Embryonic facial prominence (tissue), 1 donor: ENCODE measurements at regions not wholly inside any gene's neighbourhood (a gene's known extent, or its start where the extent isn't known, plus 50 kb on each side); places are given as distances from the start of the nearest gene placed in this dataset.

Experiments
- DNase-seq: peaks from one replicate; pipeline ENCODE4 v3.0.0-alpha.2; 2016; ENCODE audit errors: extremely low spot score

DNA sequence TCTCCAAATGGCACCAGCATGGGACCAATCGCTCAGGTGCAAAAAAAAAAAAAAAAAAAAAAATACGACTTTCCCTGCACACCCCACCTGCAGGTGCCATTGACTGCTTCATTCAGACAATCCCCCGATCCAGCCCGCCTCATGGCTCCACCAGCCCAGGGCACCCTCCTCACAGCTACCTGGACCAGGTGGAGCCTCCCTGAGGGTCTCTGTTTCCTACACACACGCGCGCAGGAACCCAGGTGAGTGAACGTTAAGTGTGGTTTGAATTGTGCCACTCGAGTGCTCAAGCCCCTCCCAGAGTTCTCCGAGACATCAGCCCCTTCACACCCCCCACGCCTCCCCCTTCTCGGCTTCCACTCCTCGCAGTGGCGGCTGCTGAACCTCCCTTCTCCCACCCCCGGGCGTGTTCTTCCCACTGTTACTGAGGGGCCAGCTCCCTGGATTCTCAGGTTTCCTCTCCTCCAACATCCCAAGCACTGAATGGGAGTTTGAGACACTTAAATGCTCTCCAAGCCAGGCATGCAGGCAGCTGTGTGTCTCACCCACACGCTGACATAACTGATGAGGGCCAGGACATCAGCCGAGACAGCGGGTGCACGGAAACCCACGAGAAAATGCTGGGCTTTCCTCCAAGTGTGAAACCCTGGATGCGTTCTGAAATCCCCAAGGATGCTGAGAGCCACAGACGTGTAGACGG, 88.8 kb upstream of the SNTG2 start:
- no peak for DNase-seq

DNA sequence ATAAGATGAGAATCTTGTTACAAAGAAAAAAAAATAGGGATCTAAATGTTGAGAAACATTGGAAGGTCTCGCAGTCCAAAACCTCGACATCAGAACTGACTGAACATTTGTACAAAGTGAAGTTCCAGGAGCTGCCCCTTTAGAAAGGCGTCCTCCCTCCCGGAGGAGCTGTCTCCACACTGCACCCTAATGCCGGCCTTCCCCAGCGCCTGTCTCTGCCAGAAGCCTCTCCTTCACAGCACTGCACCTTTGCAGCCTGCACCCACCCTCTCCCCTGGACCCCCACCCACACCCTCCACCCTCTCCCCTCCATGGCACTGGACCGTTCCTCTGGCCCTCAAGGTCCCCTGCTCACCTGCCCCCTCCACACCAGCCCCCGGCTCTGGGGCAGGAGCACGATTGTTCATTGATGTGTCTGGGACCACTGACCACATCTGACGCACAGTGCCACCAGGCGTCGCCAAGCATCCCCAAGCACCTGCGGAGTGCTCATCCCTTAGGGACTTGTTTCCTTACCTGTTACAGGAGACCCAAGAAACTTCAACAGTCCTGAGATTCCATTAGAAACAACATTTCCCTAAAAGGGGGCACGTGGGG, 90.3 kb upstream of the SNTG2 start:
- no peak for DNase-seq

DNA sequence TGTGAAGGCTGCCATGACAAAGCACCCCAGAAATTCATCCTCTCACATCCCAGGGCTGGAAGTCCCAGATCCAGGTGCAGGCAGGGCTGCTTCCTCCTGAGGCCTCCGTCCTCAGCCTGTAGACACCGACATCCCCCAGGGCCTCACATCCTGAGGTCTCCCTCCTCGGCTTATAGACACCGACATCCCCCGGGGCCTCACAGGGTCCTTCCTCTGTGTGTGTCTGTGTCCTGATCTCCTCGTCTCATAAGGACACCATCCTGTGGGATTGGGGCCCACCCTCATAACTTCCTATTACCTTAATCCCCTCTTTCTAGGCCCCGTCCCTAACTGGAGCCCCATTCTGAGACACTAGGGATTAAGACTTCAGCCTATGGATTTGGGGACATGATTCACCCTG, 92.0 kb upstream of the SNTG2 start:
- no peak for DNase-seq

DNA sequence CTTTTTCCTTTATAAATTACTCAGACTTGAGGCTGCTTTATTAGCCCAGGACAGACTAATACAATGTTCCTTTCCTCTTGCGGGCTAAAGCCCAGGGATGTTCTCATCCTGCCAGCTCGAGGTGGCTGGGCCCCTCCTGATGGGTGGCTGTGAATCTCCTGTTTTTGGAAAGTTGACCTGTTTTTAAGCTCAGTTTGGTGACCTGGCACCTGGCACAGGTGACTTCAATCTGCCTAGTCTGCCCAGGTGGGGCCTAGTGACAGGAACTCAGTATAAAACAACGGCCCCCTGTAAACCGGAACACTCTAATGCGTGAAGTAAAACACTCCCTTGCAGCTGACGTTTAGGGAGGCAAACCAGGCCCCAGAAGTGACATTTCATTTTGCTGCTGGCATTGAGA, 92.7 kb upstream of the SNTG2 start:
- DNase-seq: no peak

DNA sequence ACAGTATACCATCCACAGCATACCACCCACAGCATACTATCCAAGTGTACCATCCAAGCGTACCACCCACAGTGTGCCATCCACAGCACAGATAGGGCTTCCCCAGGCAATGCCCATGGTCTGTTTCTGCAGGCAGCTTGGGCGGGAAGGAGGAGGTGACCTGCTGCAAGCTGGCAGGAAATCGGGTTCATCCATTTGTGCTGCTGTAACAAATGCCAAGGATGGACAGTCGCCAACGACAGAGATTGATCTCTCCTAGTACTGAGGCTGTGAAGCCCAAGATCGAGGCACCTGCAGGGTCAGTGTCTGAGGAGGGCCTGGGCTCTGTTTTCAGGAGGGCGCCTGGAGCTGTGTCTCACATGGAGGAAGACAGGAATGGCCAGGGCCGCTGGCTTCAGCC, 93.6 kb upstream of the SNTG2 start:
- DNase-seq: no peak

DNA sequence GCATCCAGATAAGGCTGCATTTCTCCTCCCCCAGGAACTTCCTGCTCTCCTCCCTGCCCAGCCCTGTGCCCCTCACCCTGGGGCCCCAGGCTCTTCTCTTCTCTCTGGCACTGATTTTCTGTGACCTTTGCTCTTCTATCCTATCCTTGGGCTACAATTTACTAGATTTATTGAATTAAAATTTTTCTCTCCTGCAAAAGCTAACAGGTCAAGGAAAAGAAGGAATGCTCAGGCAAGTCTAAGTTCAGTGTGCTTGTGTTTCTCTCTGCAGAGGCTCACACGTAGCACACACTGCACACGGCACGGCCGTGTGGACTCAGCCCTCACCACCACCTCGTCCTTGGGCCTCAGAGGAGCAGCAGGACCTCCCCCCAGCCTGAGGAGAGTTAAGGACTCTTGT, 94.2 kb upstream of the SNTG2 start:
- no peak for DNase-seq

DNA sequence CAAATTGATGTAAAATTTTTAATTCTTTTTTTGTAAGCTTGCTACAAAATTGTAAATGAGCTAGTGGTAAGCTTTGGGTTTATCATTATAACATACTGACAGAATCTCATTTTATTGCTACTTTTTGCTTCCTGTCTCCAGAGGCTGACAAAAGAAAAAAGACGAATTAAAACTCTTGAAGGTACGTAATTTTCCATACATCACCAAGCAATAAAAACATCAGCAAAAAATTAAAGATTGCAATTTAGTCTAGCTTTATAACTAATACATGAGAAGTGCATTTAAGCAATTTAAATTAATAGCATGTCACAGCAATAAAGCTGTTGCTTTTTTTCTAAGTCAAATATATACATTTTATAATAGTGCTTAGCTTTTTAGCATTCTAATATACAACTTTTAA, 94.6 kb upstream of the SNTG2 start:
- no peak for DNase-seq

DNA sequence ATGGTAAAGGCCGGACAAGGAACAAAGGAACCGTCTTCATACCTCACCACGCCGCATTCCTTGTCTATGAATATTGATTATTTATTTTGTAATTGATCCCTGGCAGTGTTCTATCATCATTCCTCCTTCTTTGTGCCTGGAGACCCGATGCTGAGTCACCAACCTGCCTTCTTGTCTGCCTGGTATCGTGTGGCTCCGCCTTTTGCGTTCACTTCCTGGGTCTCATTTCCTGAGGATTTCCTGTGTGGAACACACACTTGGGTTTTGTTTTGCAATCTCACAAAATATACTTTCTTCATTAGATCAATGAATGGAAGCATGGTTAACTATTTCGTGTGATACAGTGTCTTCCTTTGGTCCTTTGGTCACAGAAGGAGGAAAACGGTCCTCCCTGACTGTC, 95.5 kb upstream of the SNTG2 start:
- no peak for DNase-seq

DNA sequence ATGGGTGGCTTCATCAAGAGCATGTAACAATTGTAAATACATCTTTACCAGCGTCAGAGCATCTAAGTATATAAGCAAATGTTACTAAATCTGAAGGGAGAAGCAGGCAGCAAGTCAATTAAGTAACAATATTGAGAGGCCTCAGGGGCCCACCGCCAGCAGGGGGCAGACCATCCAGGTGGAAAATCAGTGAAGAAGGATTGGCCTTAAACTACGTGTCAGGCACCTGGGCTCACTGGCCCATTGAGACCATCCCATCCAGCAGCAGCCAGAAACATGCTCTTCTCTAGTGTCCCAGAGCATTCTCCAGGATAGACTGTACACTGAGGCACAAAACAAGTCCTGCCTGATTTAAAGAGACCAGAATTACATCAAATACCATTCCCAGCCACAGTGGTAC, 96.2 kb upstream of the SNTG2 start:
- no peak for DNase-seq

DNA sequence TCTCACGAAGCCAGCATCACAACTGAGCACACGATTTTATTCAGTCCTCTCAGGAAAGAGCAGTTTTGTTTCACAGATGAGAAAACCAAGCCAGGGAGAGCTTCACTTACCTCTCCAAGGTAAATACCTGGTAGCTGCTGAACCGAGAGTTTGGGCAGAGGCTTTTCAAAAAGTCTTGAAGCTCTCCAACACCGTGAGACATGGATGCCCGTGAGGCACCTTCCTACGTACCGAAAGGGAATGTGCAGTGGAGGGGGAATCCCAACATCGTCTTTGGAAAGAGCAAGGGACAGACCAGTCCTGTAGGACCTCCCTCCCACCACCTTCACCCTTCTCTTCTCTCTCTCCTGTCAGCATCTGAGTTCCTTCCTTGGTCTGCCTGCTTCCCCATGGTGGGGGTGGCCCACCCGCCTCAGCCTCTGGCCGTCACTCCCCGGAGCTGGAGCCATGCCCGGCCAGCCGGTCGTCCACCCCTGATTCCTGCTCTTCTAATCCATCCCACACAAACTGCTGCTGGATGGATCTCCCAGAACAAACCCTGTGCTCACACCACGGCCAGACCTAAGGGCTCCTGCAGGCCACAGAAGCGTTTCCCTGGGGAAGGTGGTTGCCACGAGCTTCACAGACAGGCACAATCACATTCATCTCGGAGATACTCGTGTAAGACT, 97.3 kb upstream of the SNTG2 start:
- no peak for DNase-seq

DNA sequence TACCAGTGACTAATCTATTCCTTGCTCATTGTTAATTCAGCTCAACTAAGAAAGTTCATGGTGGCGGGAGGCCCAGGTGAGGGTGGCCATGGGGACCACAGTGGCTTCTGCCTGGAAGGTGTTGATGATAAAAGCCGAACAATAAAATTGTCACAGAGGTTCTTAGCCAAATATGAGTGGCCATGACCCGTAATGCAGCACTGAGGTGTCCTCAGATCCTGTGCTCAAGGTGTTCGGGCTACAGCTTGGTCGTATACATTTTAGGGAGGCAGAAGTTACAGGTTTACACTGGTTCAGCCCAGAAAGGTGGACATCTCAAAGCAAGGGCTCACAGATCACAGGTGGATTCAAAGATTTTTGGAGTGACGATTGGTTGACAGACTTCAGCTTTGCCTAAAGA, 98.5 kb upstream of the SNTG2 start:
- DNase-seq: no peak

DNA sequence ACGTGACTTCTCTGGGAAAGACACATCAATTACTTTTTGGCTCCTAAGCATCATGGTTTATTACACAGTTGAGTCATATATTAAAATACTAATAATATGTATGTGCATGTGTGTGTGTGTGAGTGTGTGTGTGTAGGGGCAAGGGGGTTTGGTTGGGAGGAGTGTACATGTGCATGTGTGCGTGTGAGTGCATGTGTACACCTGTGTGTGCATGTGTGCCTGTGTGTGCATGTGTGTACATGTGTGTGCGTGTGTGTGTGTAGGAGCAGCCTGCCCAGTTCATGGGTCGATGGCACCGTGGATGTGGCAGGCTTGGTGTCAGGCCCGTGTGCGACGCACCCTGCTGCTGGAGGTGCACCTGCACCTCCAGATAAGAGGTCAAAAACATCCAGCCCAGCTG, 99.0 kb upstream of the SNTG2 start:
- DNase-seq: no peak

DNA sequence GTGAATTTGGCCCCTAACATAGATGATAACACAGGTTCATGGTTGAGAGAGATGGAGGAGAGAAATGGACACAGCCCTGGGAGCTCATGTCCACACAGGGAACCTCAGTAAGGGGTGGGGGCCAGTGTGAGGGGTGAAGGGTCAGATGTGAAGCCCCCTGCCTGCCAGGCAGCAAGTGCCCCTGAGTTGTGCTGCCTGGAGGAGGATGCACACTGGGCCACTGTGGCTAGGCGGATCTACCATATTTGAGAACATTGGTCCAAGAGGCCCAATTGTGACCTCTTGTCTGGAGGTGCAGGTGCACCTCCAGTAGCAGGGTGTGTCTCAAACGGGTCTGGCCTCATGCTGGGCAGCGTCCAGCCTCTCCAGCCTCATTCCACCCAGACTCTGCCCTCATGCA, 99.6 kb upstream of the SNTG2 start:
- no peak for DNase-seq

DNA sequence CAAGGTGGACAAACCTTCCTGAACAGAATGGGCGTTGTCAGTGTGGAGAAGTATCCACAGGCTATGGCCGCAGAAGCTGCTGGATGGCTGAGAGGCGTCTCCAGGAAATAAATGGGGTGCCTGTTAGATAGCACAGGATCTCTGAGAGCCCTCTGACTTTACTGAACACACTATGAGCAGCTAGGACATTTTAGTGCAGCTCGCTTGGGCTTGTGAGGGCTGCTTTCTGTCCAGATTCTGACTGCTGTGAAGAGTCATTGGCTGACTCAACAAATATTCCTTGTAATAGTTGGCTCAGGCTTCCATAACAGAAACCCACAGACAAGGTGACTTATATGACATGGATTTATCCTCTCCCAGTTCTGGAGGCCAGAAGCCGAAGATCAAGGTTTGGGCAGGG, 100.2 kb upstream of the SNTG2 start:
- no peak for DNase-seq

DNA sequence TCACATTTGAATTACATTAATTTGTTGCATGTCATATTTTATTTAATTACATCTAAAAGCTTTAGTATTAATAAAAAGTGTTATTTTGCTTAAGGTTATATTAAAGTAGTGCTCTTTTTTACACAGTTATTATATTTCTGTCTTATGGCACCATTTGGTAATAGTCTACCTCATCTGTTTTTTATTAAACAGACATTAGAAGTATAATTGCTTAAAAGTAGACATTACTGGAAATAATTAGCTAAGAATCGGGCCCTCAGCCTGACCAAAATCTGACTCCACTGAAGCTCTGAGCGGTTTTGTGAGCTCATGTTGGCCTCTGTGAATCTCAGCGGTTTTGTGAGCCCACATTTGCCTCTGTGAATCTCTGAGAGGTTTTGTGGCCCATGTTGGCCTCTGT, 102.5 kb upstream of the SNTG2 start:
- no peak for DNase-seq

DNA sequence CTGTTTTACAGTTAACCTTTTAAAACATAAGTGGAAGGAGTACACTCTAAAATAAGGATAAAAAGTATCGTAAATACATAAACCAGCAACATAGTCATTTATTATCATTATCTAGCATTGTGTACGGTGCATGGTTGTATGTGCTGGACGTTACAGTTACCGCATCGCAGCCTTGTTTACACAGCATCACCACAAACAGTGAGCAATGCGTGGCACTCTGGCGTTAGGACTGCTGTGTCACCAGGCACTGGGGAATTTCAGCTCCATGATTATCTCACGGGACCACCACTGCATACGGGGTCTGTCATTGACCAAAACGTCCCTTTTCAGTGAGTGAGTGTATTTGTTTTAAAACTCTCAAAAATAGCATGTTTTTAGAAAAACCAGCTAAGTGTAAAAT, 103.0 kb upstream of the SNTG2 start:
- DNase-seq: no peak

DNA sequence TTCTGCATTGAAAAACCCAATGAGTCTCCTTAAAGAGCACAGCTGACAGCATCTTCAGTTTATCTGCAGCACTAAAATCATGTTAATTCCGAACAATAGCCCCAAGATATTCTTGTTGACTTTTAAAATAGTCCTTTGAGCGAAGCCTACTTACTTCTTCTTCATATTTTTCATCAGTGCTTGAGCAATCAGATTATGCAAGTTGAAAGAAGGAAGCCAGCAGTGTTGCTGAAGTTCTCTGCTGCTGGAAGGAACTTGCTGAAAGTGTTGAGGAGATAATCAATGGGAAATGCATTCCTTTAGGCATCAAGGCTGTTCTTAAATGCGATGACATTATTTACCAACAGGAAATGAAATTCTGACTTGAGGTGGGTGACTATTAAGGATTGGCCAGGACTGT, 105.9 kb upstream of the SNTG2 start:
- no peak for DNase-seq

DNA sequence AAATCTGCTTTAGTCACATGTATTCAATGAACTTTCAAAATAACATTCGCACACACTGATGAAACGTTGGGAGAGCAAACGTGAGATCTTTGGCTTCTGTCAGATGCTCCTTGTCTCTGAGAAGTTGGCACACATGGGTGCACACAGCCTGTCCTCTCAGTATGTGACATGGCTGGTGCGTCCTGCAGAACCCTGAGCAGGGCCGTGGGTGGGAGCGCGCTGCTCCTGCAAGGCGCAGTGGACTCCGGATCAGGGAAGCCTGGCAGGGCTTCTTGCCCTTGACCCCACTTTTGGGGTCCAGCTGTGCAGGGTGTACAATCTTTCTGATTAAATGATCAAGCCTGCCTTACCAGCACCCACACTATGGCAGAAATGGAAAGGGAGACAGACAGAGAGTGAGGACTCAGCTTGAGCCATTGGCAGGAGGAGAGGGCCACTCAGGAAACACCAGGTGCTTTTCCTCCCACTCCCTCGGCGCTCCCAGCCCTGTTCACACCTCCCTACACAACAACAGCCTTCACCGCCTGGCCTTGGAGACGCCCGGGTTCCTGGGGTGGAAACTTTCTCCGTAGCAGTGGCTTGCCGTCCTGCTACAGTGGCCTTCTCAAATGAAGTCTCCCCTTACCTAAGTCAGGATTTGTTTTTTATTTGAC, 108.4 kb upstream of the SNTG2 start:
- no peak for DNase-seq

DNA sequence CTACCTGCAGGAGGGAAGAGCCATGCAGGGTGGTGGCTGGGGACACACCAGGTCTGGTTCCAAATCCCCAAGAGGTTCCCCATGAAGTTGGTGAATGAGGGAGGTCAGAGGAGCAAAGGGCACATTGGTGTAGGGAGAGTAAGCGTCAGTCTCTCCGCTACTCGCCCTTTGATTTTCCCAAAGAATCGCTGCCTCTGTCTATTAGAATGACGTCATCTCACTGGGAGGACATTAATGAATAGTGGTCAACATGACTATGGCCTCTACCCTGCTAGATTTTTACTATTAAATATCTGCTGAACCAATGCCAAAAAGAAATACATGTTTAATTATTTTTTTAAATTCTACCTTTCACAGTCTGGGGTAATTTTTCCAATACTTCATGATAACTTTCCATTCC, 109.6 kb upstream of the SNTG2 start:
- no peak for DNase-seq

DNA sequence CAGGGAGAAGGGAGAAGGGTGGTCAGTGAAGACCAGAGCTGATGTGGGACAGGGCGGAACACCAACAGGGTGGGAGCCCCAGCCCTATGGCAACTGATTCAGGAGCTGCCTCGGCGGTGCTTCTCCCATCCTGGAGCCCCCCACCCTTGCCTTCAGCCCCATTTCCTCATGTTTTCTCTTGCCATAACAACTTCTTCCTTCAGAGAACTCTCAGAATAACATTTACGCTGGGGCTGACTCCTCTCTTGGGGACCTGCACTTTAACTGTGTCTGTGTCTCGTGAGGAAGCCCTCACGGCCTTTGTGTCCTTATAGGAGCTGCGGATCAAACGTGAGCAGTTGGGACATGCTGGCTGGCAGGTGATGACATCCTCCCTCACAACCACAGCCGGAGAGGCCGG, 116.4 kb upstream of the SNTG2 start:
- no peak for DNase-seq

DNA sequence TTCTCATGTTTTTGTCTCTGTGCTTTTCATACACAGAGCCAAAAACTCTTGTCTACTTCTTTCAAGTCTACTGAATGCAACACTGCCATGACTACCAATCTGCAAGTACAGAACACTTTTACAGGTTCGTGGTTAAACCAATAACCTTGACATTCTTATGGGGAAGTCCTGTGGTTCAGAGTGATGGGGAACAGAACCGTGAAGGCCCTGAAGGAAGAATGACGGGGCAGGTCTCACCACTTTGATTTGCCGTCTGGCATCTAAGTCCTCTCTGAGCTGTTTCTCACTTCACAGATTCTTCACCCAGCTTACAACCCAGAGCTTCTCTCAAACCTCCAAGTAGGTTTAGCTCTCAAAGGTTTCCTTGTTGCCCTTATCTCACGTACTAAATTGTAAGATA, 117.5 kb upstream of the SNTG2 start:
- no peak for DNase-seq

DNA sequence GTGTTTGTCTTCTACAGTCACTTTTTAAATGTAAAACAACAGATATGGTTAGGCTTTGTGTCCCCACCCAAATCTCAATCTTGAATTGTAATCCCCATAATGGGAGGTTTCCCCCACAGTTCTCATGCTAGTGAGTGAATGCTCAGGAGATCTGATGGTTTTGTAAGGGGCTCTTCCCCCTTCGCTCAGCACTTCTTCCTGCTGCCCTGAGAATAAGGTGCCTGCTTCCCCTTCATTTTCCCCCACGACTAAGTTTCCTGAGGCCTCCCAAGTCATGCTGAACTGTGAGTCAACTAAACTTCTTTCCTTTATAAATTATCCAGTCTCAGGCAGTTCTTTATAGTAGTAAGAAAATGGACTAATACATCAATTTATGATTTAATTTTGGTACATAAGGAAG, 118.0 kb upstream of the SNTG2 start:
- DNase-seq: no peak

DNA sequence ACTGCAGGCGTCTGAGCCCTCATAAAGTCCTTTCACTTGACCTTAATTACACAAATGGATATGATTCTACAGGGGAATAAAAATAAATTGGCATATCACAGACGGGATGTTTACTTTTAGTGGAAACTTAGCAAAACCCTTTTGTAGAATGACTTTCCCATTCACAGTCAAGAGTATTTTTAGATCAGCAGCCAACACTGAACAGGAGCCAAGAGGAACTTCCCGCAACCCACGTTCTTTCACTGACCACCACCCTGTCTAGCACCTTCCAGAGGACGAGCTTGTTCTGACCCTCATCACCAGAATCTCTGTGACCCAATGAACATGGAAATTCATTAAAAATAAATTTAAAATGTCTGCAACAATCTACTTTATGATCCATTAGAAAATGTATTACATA, 119.0 kb upstream of the SNTG2 start:
- no peak for DNase-seq
